ENCODE measurements at regions not wholly inside any gene's neighbourhood (a gene's known extent, or its start where the extent isn't known, plus 50 kb on each side); places are given as distances from the start of the nearest gene placed in this dataset.

DNA sequence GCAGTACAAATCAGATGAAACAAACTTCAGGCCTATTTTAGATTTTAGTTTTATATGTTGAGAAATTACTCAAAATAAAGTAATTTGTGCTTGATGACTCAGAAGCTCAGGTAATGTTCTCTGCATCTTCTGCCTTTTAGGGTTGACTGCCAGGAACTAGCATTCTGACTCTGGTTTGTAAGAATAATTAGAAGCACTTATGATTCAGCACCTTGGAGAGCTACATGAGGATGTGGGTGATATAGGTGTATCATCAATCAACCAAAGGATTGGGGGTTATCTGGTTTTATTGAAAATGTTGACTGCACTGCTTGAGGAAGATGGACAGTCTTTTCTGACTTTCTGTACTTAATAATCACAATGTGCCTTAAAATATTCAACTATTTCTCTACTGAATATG is 118.7 kb upstream of the SGCD start:
- no peak overlapping the region for H3K4ac ChIP-seq (replicated peaks; ENCODE audit: insufficient read length, low read depth, low read length)
- no peaks in the 10 kb centered on the region for H3K36me3 ChIP-seq (ENCODE audit: control insufficient read depth in 2 of 4, insufficient read depth in 4 of 4, low read length in 3 of 4)
- no peak overlapping the region for H2AFZ ChIP-seq (ENCODE audit: low read length)
- H4K8ac ChIP-seq (ENCODE audit: extremely low read depth, insufficient read depth, low read length), result no peak overlapping the region
- DNase-seq (ENCODE audit: low read depth in 1 of 2, low spot score in 2 of 2) (no peak), FAIRE-seq (no peak)
- no peak overlapping the region for H3K18ac ChIP-seq (ENCODE audit: extremely low read depth, low read length)
- H3K9me3 ChIP-seq (ENCODE audit: insufficient read depth in 2 of 2, low read depth in 1 of 2, low read length in 1 of 2), result no peaks in the 10 kb centered on the region
- H2BK5ac ChIP-seq (ENCODE audit: low read depth, low read length), result no peak overlapping the region
- no peak overlapping the region for H3K4me2 ChIP-seq (ENCODE audit: insufficient read depth in 1 of 2, low read depth in 2 of 2, low read length in 2 of 2)
- H2BK15ac ChIP-seq (ENCODE audit: low read length), result no peak overlapping the region
- no peaks in the 10 kb centered on the region for H3K79me2 ChIP-seq (ENCODE audit: control insufficient read depth in 1 of 2, insufficient read depth in 2 of 2, low read length in 2 of 2)
- H2BK12ac ChIP-seq (ENCODE audit: low read depth, low read length), result no peak overlapping the region
- no peaks in the 10 kb centered on the region for H3K23me2 ChIP-seq (ENCODE audit: low read depth, low read length)
- ChIA-PET POLR2A (ENCODE audit: partially characterized antibody) (no interaction called here), CTCF (ENCODE audit: partially characterized antibody) (no interaction called here)
- H3K14ac ChIP-seq (ENCODE audit: insufficient read length), result no peak overlapping the region
- H2BK20ac ChIP-seq (ENCODE audit: low read length), result no peak overlapping the region
- no peak overlapping the region for H4K91ac ChIP-seq (replicated peaks; ENCODE audit: insufficient read length, low read length)
- no peak overlapping the region for H2AK5ac ChIP-seq (ENCODE audit: low read depth, low read length)
- no peaks in the 10 kb centered on the region for H3K27me3 ChIP-seq (replicated peaks in 1 of 4; ENCODE audit: control insufficient read depth in 3 of 4, extremely low read depth in 1 of 4, insufficient read depth in 3 of 4, low read length in 3 of 4)
- no peak overlapping the region for H3K9ac ChIP-seq (replicated peaks in 1 of 4; ENCODE audit: extremely low read depth in 1 of 4, low read depth in 3 of 4, low read length in 3 of 4)
- no peaks in the 10 kb centered on the region for H3K4me1 ChIP-seq (replicated peaks in 1 of 4; ENCODE audit: control insufficient read depth in 3 of 4, insufficient read depth in 4 of 4, low read length in 3 of 4)
- no peak overlapping the region for H3K23ac ChIP-seq (ENCODE audit: insufficient read length)
- no peak overlapping the region for H3K27ac ChIP-seq (ENCODE audit: low read depth, low read length)
- H2BK120ac ChIP-seq (replicated peaks; ENCODE audit: low read depth, low read length), result no peak overlapping the region
- H3K56ac ChIP-seq (replicated peaks; ENCODE audit: insufficient read length, low read depth, low read length), result no peak overlapping the region
- TF ChIP-seq MAFK (IDR thresholded peaks at IDR 0.05; ENCODE audit: low read depth, low read length) (no peak), EZH2 (IDR thresholded peaks at IDR 0.05; ENCODE audit: low read depth, low read length, severe bottlenecking) (no peak), NRF1 (IDR thresholded peaks at IDR 0.05; ENCODE audit: low read depth, low read length) (no peak), BRCA1 (IDR thresholded peaks at IDR 0.05; ENCODE audit: low read depth, low read length) (no peak), HDAC2 (IDR thresholded peaks at IDR 0.05; ENCODE audit: borderline replicate concordance in 1 of 2, low read depth in 2 of 2, low read length in 2 of 2) (no peak), FOSL1 (IDR thresholded peaks at IDR 0.05; ENCODE audit: insufficient read depth, low read depth, low read length) (no peak), RXRA (IDR thresholded peaks at IDR 0.05; ENCODE audit: insufficient read depth, low read depth, low read length) (no peak), SRF (IDR thresholded peaks at IDR 0.05; ENCODE audit: low read depth, low read length) (no peak), NANOG (IDR thresholded peaks at IDR 0.05; ENCODE audit: insufficient read depth, low read depth, low read length, poor library complexity, severe bottlenecking) (no peak), POLR2AphosphoS5 (IDR thresholded peaks at IDR 0.05; ENCODE audit: low read depth, low read length) (no peak), JUND (IDR thresholded peaks at IDR 0.05; ENCODE audit: low read length) (no peak), CBX5 (IDR thresholded peaks at IDR 0.05; ENCODE audit: low read depth, low read length) (no peak), KDM1A (IDR thresholded peaks at IDR 0.05; ENCODE audit: borderline replicate concordance, low read length) (no peak), TAF1 (IDR thresholded peaks at IDR 0.05; ENCODE audit: low read depth, low read length) (no peak), TCF12 (IDR thresholded peaks at IDR 0.05; ENCODE audit: low read depth, low read length) (no peak), SUZ12 (IDR thresholded peaks at IDR 0.05; ENCODE audit: low read length) (no peak)
- H4K5ac ChIP-seq (ENCODE audit: insufficient read length, low read depth, low read length), result no peak overlapping the region
- no peaks in the 10 kb centered on the region for H4K20me1 ChIP-seq (replicated peaks in 1 of 2; ENCODE audit: control insufficient read depth in 1 of 2, insufficient read depth in 2 of 2, low read length in 2 of 2)
- no peak overlapping the region for H3K4me3 ChIP-seq (ENCODE audit: extremely low read depth in 1 of 4, insufficient read depth in 2 of 4, low read depth in 3 of 4, low read length in 4 of 4)
- no peaks in the 10 kb centered on the region for H3K79me1 ChIP-seq (ENCODE audit: low read depth, low read length)

Measured in H1 (cell line).